Right renal pelvis (tissue), 4 donors: ENCODE measurements at regions not wholly inside any gene's neighbourhood (a gene's known extent, or its start where the extent isn't known, plus 50 kb on each side); places are given as distances from the start of the nearest gene placed in this dataset.
A peak's percentile ranks its signal among the peaks of the same experiment; 100 is the strongest.
"Not testable (repeated sequence)": the region's sequence is repeated elsewhere in the genome, so short reads cannot be mapped to it uniquely, and the experiment has no call there.

Experiments used
- DNase-seq, 4 donors: peaks; one replicate each; pipeline ENCODE4 v3.0.0-alpha.2; 2013; ENCODE audit warnings: low read depth in 4 of 4, low spot score in 3 of 4, missing footprints in 1 of 4

- no peak for DNase-seq
Measured at GRCh38 chr13:61215601-61216000, 200.0 kb downstream of the PCDH20 start.

GRCh38 chr13:61215116-61215515 lies 200.5 kb downstream of the PCDH20 start:
- DNase-seq, result no peak

- no peak for DNase-seq
Measured at GRCh38 chr13:61214551-61214950, 201.1 kb downstream of the PCDH20 start.

- DNase-seq, result not testable (repeated sequence)
Measured at GRCh38 chr13:61205898-61206297, 209.8 kb downstream of the PCDH20 start.

- no peak for DNase-seq
Measured at GRCh38 chr13:61204025-61204424, 211.6 kb downstream of the PCDH20 start.

- DNase-seq, result no peak
Measured at GRCh38 chr13:61202042-61202441, 213.6 kb downstream of the PCDH20 start.

- DNase-seq, result no peak
Measured at GRCh38 chr13:61192826-61193225, 222.8 kb downstream of the PCDH20 start.

GRCh38 chr13:61188057-61188456 lies 227.6 kb downstream of the PCDH20 start:
- no peak for DNase-seq

- no peak for DNase-seq
Measured at GRCh38 chr13:61187471-61187870, 228.2 kb downstream of the PCDH20 start.

GRCh38 chr13:61183670-61184069 lies 232.0 kb downstream of the PCDH20 start:
- DNase-seq, result no peak

GRCh38 chr13:61180234-61180633 lies 235.4 kb downstream of the PCDH20 start:
- DNase-seq, result peak in 2 of 4 donors; percentile 2 to 25

- peak in 2 of 4 donors; percentile 13 to 15 for DNase-seq
Measured at GRCh38 chr13:61179741-61180140, 235.9 kb downstream of the PCDH20 start.

GRCh38 chr13:61170856-61171255 lies 244.8 kb downstream of the PCDH20 start:
- DNase-seq, result no peak

- DNase-seq, result no peak
Measured at GRCh38 chr13:61162636-61163035, 253.0 kb downstream of the PCDH20 start.

- DNase-seq, result no peak
Measured at GRCh38 chr13:61162106-61162505, 253.5 kb downstream of the PCDH20 start.

GRCh38 chr13:61156753-61157152 lies 258.9 kb downstream of the PCDH20 start:
- DNase-seq, result no peak

GRCh38 chr13:61151062-61151461 lies 264.6 kb downstream of the PCDH20 start:
- no peak for DNase-seq

GRCh38 chr13:61149331-61149730 lies 266.3 kb downstream of the PCDH20 start:
- no peak for DNase-seq

- DNase-seq, result no peak
Measured at GRCh38 chr13:61148691-61149315, 266.8 kb downstream of the PCDH20 start.

- DNase-seq, result no peak
Measured at GRCh38 chr13:61148211-61148610, 267.4 kb downstream of the PCDH20 start.

- no peak for DNase-seq
Measured at GRCh38 chr13:61146571-61146970, 269.1 kb downstream of the PCDH20 start.

- DNase-seq, result no peak
Measured at GRCh38 chr13:61146158-61146557, 269.5 kb downstream of the PCDH20 start.
